ENCODE measurements at regions not wholly inside any gene's neighbourhood (a gene's known extent, or its start where the extent isn't known, plus 50 kb on each side); places are given as distances from the start of the nearest gene placed in this dataset.

DNA sequence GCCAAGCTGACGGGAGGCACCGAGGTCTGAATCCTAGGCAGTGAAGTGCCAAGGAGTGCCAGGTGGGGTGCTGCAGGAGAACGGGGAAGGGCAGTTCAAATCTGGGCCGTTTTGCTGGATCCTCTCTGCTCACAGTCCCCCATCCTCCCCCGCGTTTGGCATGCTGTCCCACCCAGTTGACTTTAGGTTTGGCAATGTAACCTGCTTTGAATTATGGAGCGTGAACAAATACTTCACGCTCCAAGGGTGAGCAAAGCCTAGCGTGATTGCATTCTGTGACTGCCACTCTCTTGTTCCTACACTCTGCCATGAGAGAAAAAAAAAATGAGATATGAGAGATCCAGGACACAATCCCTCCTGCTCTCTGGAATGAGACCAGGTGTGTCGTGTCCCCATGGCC is 381.9 kb downstream of the ZNF516 start:
- DNase-seq: no peak

DNA sequence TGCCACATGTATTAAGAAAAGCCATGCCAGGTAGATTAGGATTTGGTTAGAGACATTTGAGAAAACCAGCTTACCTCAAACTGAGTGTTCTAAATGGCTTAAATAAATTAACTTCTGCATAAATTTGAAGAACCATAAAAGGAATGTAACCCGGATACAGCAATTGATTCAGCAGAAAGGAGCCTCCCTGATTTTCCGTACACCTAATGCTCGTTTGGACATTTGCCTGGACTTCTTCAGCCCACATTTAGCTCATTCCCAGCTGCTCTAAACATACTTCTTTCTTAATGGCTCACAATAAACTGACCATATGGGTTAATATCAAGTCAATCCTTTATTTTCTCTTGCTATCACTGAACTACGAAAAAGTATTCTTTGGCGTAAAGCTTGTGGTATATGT is 392.4 kb downstream of the ZNF516 start:
- no peak for DNase-seq

GRCh38 chr18:76102156-76102555 is 392.9 kb downstream of the ZNF516 start:
- DNase-seq: no peak

DNA sequence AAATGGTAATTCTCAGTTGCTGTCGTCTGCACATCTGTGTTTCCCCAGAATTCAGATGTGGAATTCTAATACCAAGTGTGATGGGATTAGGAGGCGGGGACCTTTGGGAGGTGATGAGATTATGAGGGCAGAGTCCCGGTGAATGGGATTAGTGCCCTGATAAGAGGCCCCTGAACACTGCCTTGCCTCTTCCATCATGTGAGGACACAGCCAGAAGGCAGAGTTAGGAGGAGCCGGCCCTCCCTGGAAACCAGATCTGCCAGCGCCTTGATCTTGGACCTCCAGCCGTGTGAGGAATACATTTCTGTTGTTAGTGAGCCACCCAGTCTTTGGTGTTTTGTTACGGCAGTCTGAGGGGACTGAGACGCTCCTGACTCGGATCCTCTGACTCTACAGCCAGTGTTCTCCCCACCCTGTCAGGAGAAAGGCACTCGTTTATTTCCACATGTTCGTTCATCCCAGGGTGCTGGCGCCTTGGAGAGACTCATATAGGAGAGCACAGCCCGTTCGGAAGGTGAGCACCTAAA is 395.0 kb downstream of the ZNF516 start:
- no peak for DNase-seq

- no peak for DNase-seq
Observed at GRCh38 chr18:76098674-76099411, 396.2 kb downstream of the ZNF516 start.

- no peak for DNase-seq
Observed at GRCh38 chr18:76081536-76081935, 413.5 kb downstream of the ZNF516 start.

- DNase-seq: no peak
Observed at GRCh38 chr18:76080430-76080829, 414.6 kb downstream of the ZNF516 start.

DNA sequence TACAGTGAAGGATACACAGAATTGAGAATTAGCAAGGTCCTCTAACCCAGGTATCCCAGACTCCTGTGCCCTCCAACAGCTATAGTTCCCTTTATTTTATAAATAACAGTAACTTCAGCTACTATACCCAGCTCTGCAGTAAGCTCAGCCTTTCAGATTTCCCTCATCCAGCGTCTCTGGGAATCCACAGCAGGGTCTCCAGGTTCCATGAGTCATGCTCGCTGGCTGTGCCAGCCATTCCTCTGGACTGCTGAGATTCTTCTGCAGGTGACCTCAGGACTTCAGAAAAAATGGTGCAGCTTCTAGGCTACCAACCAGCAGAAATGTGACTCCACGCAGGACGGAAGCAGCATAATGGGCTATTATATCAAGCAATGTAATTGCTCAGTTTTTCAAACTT is 419.3 kb downstream of the ZNF516 start:
- no peak for DNase-seq

GRCh38 chr18:76064998-76065397 is 430.0 kb downstream of the ZNF516 start:
- no peak for DNase-seq

DNA sequence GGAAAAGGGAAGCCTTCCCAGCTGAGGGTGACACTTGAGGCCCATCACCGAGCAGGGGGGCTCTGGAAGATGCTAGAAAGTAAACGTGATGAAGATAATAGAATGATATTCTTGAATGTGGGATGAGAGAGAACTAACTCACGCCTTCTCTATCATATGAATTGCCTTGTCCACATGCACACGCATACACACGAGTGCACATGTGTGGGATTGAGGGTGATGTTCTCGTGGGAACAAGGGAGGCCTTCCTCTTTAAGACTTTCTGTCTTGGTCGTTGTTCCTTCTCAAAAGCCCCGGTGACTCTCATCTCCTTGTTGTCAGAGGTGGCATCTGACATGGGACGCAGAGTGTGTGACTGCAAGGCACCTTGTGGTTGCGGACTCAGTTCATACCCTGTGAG is 436.9 kb downstream of the ZNF516 start:
- DNase-seq: no peak

DNA sequence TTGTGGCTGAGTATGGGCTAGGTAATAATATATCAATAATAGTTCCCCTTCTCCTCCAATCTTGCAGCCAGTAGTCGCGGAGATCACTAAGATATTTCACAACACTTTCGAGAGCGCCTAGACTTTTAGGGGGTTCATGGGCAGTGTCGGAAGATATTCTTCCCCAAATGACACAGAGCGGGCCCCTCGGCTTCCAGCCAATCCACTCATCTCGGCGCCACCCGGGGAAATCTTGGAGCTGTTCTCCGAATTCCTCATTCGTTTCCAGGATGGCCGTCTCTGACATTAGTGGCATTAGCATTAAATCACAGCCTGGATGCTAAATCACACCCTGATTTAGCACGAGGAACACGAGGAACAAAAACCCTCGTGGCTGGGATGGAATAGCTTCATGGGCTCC is 437.7 kb downstream of the ZNF516 start:
- DNase-seq: no peak

- DNase-seq: no peak
Observed at GRCh38 chr18:76056471-76057110, 438.5 kb downstream of the ZNF516 start.

- no peak for DNase-seq
Observed at GRCh38 chr18:76055578-76055977, 439.5 kb downstream of the ZNF516 start.

DNA sequence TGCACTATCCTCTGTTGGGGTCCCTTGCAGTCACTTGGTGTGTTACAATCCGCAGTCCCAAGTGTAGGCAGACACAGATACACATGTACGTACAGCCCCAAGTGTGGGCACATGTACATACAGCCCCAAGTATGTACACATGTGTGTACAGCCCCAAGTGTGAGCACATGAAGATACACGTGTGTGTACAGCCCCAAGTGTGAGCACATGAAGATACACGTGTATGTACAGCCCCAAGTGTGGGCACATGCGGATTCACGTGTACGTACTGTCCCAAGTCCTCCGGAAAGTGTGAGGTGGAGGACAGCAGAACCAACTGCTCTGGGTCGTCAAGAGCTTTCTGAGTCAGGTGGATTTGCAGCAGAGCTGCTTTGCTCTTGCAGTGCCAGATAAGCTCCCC is 440.0 kb downstream of the ZNF516 start:
- DNase-seq: no peak

- no peak for DNase-seq
Observed at GRCh38 chr18:76054156-76054555, 440.9 kb downstream of the ZNF516 start.

GRCh38 chr18:76053551-76053950 is 441.5 kb downstream of the ZNF516 start:
- no peak for DNase-seq

- DNase-seq: no peak
Observed at GRCh38 chr18:76052227-76052595, 442.8 kb downstream of the ZNF516 start.

DNA sequence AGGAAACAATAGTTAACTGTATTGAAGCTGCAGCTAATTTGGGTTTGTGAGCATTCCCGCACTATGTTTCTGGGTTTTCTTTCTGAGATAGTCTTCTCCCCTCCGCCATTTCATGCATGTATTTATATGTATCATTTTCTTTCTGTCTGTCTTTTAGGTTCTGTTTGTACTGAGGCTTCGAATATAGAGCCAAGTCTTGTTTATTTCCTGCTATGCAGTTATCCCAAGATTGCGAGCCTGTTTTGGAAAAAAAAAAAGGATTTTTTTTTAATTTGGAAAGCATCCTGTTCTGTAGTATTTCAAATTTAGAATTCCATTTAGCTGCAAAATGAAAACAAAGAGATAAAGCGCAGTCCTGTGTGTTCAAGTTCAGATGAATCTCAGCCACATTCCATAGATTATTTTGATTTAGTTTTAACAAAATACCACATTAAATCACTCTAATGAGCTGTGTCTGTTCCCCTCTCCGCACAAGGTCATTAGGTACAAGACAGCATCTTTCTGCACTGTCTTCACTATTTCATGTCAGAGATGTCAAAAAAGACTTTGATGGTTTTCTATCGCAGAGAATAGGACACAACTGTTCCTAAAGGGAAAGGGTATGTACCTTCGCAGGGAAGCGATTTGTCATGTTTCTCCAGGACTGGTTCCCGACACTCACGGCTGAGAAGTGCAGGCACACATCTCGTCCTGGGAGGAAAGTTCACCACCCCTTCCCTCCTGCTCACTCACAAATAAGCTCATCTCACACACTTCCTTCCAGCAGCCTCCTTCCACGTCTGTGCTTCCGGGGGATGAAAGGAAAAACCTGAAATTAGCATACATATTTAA is 443.4 kb downstream of the ZNF516 start:
- no peak for DNase-seq

DNA sequence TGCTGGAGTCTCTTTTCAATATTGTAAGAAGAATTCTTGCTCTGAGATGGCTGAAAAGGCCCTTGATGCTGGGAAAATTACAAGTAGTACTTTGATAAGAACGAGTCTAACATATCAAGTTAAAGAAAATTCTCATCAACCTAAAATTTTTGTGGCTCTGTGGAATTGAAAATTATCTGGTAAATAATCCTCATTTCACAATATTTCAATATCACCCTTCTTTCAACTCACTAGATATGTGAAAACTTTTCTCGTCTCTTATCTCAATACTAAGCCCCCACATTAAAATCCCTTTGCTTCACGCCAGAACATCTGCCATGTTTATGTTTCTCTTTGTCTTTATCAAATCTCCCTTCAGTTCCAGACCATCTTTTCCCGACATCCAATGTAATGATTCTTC is 448.8 kb downstream of the ZNF516 start:
- DNase-seq: no peak

- no peak for DNase-seq
Observed at GRCh38 chr18:76042511-76042910, 452.5 kb downstream of the ZNF516 start.

GRCh38 chr18:76018210-76018609 is 476.8 kb downstream of the ZNF516 start:
- DNase-seq: no peak

DNA sequence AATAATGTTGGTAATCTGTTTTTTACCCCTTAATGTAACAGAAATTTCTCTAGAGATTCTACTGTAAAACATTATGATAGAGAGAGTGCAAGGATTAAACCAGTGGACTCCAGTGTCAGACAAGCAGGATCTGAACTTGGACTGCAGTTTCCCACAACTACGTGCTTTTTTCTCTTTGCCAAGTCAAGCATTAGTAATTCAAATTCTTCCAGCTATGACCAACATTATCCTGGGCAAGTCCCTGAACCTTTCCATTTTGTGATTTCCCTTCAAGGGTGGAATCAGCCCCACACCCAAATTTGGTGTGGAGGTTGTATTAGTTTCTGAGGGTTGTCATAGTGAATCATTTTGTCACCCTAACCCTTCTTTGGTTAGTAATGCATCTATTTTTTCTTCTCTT is 482.0 kb downstream of the ZNF516 start:
- DNase-seq: no peak

- no peak for DNase-seq
Observed at GRCh38 chr18:76005632-76006208, 489.3 kb downstream of the ZNF516 start.
